Spleen (tissue), 7 donors: ENCODE measurements at regions not wholly inside any gene's neighbourhood (a gene's known extent, or its start where the extent isn't known, plus 50 kb on each side); places are given as distances from the start of the nearest gene placed in this dataset.

Source experiments
- CTCF ChIP-seq, 11 experiments: fragments of 200-600 bp in 7 of 11; fragments of 450-650 bp in 4 of 11; sonication (generic) in 4 of 11; IDR thresholded peaks in 8 of 11; conservative IDR thresholded peaks in 3 of 11; 1 replicate in 7 of 11; 2 replicates in 4 of 11; pipeline versions ENCODE4 v1.4.0 to v1.8.0; 2016 to 2021; ENCODE audit warnings: antibody characterized with exemption in 11 of 11, inconsistent platforms in 4 of 11, mild to moderate bottlenecking in 1 of 11
- POLR2AphosphoS5 ChIP-seq, 3 donors: sonication (generic); formaldehyde crosslinking; IDR thresholded peaks; one replicate each; pipeline ENCODE4 v1.5.1; 2017; ENCODE audit warnings: antibody characterized with exemption in 3 of 3
- donor health status: DM: no; HTN: no; CAD: no; lungs with moderate emphysema.
- donor health status: DM: no; HTN: no; CAD: no.
- donor health status: DM: no; HTN: no; CAD: no.

GRCh38 chr13:22939157-22939556, 241.6 kb upstream of the SGCG start:
- TF ChIP-seq CTCF (IDR thresholded peaks at IDR 0.05 in 8 of 11, conservative IDR thresholded peaks at IDR 0.05 in 3 of 11) (no peak), POLR2AphosphoS5 (IDR thresholded peaks at IDR 0.05) (no peak)
